ENCODE measurements at regions not wholly inside any gene's neighbourhood (a gene's known extent, or its start where the extent isn't known, plus 50 kb on each side); places are given as distances from the start of the nearest gene placed in this dataset.

- ATAC-seq = no peak
- no peaks in the 10 kb centered on the region for H3K4me1 ChIP-seq (ENCODE audit: control insufficient read depth, insufficient read depth, low read length)
- H3K4me3 ChIP-seq (ENCODE audit: low read depth in 2 of 2, low read length in 2 of 2) = no peak overlapping the region
- in situ Hi-C loops (cut with HindIII; ENCODE audit: low pct_unique_long_range_greater_than_20kb, low sequenced_read_pairs) (no loop called here), intact Hi-C loops (cut with micrococcal nuclease; ENCODE audit: unreplicated experiment) (no loop called here)
- H3K27me3 ChIP-seq (ENCODE audit: control insufficient read depth, insufficient read depth, low read length) = no peaks in the 10 kb centered on the region
- H3K36me3 ChIP-seq (ENCODE audit: control insufficient read depth, insufficient read depth, low read length) = no peaks in the 10 kb centered on the region
- ChIA-PET CTCF (no interaction called here), POLR2A (no interaction called here)
- no peak overlapping the region for H3K27ac ChIP-seq (ENCODE audit: low read length)
- H3K9me3 ChIP-seq (ENCODE audit: control insufficient read depth, insufficient read depth, low read depth, low read length) = no peaks in the 10 kb centered on the region
- BruUV-seq (replicated peaks) = no TSS peak
- DNase-seq (ENCODE audit: low read depth, low spot score) = no peak
- TF ChIP-seq POLR2AphosphoS5 (IDR thresholded peaks at IDR 0.05; ENCODE audit: low read depth, low read length) = no peak
- TF ChIP-seq CTCF (IDR thresholded peaks at IDR 0.05) = no peak
- TF ChIP-seq SIN3A (IDR thresholded peaks at IDR 0.05; ENCODE audit: borderline replicate concordance, insufficient read depth, low read depth, low read length) = no peak
- no peak for TF ChIP-seq TCF7L2 (IDR thresholded peaks at IDR 0.05; ENCODE audit: low read depth, low read length)
- TF ChIP-seq, protein P1, sequence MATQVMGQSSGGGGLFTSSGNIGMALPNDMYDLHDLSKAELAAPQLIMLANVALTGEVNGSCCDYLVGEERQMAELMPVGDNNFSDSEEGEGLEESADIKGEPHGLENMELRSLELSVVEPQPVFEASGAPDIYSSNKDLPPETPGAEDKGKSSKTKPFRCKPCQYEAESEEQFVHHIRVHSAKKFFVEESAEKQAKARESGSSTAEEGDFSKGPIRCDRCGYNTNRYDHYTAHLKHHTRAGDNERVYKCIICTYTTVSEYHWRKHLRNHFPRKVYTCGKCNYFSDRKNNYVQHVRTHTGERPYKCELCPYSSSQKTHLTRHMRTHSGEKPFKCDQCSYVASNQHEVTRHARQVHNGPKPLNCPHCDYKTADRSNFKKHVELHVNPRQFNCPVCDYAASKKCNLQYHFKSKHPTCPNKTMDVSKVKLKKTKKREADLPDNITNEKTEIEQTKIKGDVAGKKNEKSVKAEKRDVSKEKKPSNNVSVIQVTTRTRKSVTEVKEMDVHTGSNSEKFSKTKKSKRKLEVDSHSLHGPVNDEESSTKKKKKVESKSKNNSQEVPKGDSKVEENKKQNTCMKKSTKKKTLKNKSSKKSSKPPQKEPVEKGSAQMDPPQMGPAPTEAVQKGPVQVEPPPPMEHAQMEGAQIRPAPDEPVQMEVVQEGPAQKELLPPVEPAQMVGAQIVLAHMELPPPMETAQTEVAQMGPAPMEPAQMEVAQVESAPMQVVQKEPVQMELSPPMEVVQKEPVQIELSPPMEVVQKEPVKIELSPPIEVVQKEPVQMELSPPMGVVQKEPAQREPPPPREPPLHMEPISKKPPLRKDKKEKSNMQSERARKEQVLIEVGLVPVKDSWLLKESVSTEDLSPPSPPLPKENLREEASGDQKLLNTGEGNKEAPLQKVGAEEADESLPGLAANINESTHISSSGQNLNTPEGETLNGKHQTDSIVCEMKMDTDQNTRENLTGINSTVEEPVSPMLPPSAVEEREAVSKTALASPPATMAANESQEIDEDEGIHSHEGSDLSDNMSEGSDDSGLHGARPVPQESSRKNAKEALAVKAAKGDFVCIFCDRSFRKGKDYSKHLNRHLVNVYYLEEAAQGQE (IDR thresholded peaks at IDR 0.05; ENCODE audit: insufficient read depth in 1 of 2, low read depth in 2 of 2, low read length in 1 of 2) = no peak
Measured at GRCh38 chr3:72317491-72317890, 530.8 kb downstream of the SHQ1 start.

- in situ Hi-C loops (cut with HindIII; ENCODE audit: low pct_unique_long_range_greater_than_20kb, low sequenced_read_pairs) (no loop called here), intact Hi-C loops (cut with micrococcal nuclease; ENCODE audit: unreplicated experiment) (no loop called here)
- no TSS peak for BruUV-seq (replicated peaks)
- POLR2A ChIA-PET = no interaction called here
- no peaks in the 10 kb centered on the region for H3K27me3 ChIP-seq (ENCODE audit: control insufficient read depth, insufficient read depth, low read length)
- no peaks in the 10 kb centered on the region for H3K4me1 ChIP-seq (ENCODE audit: control insufficient read depth, insufficient read depth, low read length)
- H3K27ac ChIP-seq (ENCODE audit: low read length) = no peak overlapping the region
- CTCF ChIA-PET = no interaction called here
- ATAC-seq (no peak), DNase-seq (ENCODE audit: low read depth, low spot score) (no peak)
- TF ChIP-seq CTCF (IDR thresholded peaks at IDR 0.05) (no peak), POLR2AphosphoS5 (IDR thresholded peaks at IDR 0.05; ENCODE audit: low read depth, low read length) (no peak), TCF7L2 (IDR thresholded peaks at IDR 0.05; ENCODE audit: low read depth, low read length) (no peak), SIN3A (IDR thresholded peaks at IDR 0.05; ENCODE audit: borderline replicate concordance, insufficient read depth, low read depth, low read length) (no peak)
- TF ChIP-seq, protein P1 (IDR thresholded peaks at IDR 0.05; ENCODE audit: insufficient read depth in 1 of 2, low read depth in 2 of 2, low read length in 1 of 2) = no peak
- H3K4me3 ChIP-seq (ENCODE audit: low read depth in 2 of 2, low read length in 2 of 2) = no peak overlapping the region
- H3K9me3 ChIP-seq (ENCODE audit: control insufficient read depth, insufficient read depth, low read depth, low read length) = no peaks in the 10 kb centered on the region
- no peaks in the 10 kb centered on the region for H3K36me3 ChIP-seq (ENCODE audit: control insufficient read depth, insufficient read depth, low read length)
Measured at GRCh38 chr3:72316501-72317279, 531.6 kb downstream of the SHQ1 start.
